ENCODE measurements at regions not wholly inside any gene's neighbourhood (a gene's known extent, or its start where the extent isn't known, plus 50 kb on each side); places are given as distances from the start of the nearest gene placed in this dataset.
"Not testable (repeated sequence)": the region's sequence is repeated elsewhere in the genome, so short reads cannot be mapped to it uniquely, and the experiment has no call there.

DNA sequence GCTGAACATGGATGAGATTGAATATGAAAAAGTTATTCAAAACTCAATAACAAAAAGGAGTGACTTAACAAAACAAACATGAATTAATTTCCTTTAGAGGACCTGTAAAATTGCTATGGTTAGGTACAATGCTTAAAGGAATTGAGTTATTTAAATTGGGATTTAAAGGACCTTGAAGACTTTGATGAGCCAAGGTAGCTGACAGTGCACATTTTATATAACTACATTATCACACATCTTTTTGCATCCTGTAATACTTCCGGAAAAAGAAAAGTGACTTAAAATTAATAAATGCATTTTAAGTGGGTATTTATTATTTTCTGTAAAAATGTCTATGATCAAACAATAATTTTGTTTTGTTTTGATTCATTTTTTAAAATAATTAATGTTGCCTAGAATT lies 964.8 kb upstream of the SLIT2 start:
- in situ Hi-C loops (cut with MboI; ENCODE audit: low sequenced_read_pairs) = no loop called here

DNA sequence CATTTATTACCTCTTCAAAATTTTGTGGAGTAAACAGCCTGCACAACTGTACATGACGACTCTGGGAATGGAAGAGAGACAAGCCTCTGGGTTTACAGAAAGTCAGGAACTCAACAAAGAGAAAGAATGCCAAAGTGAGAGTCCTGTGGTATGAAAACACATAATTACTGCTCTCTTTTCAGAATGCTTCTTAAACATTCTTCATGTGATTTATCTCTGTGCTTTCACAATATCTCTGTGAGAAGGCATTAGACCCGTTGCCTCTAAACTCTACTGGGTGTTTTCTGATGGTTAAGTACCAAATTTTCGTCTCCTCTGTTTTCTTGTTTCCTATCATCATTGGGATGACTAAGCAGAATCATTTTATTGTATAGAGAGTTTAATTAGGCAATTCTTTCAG lies 966.6 kb upstream of the SLIT2 start:
- in situ Hi-C loops (cut with MboI; ENCODE audit: low sequenced_read_pairs) = no loop called here

DNA sequence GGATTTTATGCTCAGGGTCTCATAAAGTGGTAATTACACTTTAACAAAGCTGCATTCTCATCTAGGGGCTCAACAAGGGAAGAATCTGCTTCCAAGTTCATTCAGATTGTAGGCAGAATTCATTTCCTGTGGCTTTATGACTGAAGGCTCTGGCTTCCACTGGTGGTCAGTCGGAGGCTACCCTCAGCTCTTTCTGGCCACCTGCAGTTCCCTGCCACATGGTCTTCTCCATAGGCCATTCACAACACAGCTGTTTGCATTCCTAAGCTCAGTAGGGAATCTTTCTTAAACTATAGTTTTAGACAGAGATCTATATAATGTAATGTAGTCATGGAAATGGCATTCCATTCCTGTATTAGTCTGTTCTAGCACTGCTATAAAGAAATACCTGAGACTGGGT lies 973.0 kb upstream of the SLIT2 start:
- in situ Hi-C loops (cut with MboI; ENCODE audit: low sequenced_read_pairs) = no loop called here

DNA sequence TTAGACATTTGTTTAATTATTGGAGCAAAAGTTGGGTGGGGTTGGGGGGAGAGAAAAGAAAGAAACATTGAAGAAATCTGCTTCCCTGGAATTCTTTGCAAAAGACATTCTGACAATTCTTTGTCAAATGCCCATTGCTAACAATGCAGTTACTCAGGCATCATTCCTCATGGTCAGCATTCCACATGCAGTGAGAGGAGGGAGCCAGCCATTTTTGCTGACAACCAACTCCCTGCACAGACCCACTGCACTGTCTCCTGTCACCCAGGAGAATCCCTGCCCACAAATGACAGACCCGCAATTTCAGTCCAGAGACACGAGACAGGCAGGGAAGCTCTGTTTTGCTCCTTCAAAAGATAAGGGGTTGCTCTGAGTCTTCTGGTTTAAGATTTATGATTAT lies 985.1 kb upstream of the SLIT2 start:
- in situ Hi-C loops (cut with MboI; ENCODE audit: low sequenced_read_pairs) = no loop called here

- in situ Hi-C loops (cut with MboI; ENCODE audit: low sequenced_read_pairs) = no loop called here
Observed at GRCh38 chr4:19262467-19262866, 989.2 kb upstream of the SLIT2 start.

DNA sequence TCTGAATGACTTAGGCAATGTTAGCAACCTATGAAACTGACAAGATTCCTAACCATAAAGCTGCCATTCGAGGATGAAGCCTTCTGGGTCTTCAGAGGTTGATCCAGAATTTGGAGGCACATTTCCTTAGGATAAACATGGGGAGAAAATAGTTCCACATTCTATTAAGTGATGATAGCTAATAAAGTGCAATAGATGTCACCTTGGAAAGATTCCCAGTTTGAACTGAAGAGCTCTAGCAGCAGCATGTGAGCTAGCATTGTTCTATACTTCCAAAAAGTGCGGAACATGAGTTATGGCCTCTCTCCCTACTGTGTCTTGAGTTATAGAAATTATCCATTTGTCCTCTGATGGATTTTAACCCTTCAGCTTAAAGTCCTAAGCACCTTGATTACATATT lies 991.4 kb upstream of the SLIT2 start:
- in situ Hi-C loops (cut with MboI; ENCODE audit: low sequenced_read_pairs) = no loop called here

GRCh38 chr4:19259920-19260319 lies 991.8 kb upstream of the SLIT2 start:
- in situ Hi-C loops (cut with MboI; ENCODE audit: low sequenced_read_pairs) = no loop called here

- in situ Hi-C loops (cut with MboI; ENCODE audit: low sequenced_read_pairs) = no loop called here
Observed at GRCh38 chr4:19256823-19257222, 994.9 kb upstream of the SLIT2 start.

GRCh38 chr4:19254486-19254885 lies 997.2 kb upstream of the SLIT2 start:
- in situ Hi-C loops (cut with MboI; ENCODE audit: low sequenced_read_pairs) = no loop called here

DNA sequence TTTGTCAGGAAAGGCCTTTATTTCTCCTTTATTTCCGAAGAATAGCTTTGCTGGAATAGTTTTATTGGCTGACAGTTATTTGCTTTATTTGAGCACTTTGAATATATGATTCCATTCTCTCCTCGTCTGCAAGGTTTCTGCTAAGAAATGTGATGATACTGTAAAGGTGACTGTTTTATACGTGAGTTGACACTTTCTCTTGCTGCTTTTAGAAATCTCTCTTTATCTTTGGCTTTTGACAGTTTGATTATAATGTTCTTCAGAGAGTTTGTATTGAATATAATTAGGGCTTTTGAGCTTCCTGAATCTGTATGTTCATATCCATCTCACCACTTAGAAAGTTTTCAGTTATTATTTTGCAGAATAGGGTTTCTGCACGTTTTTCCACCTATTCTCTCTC lies 1003.7 kb upstream of the SLIT2 start:
- in situ Hi-C loops (cut with MboI; ENCODE audit: low sequenced_read_pairs) = no loop called here

- in situ Hi-C loops (cut with MboI; ENCODE audit: low sequenced_read_pairs) = no loop called here
Observed at GRCh38 chr4:19241895-19242294, 1009.8 kb upstream of the SLIT2 start.

GRCh38 chr4:19239565-19239964 lies 1012.1 kb upstream of the SLIT2 start:
- in situ Hi-C loops (cut with MboI; ENCODE audit: low sequenced_read_pairs) = no loop called here

DNA sequence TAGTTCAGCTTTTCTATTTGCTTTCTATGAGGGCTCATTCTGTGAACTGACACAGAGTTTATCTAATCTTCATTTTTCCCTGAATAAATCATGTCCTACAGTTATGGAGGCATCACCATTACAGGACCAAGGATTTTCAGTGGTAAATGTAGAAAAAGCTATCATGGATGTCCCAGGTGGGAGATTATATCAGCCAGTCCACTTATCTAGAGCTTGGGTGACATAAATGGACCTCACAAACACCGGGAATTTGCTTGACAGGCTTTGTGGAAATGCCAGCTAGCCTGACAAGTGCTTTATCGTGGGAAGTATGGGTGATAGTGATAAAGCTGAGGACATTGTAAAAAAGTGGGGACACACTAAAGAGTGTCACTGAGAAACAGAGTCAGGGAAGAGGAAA lies 1015.2 kb upstream of the SLIT2 start:
- in situ Hi-C loops (cut with MboI; ENCODE audit: low sequenced_read_pairs) = no loop called here

- in situ Hi-C loops (cut with MboI; ENCODE audit: low sequenced_read_pairs) = no loop called here
Observed at GRCh38 chr4:19230906-19231545, 1020.7 kb upstream of the SLIT2 start.

DNA sequence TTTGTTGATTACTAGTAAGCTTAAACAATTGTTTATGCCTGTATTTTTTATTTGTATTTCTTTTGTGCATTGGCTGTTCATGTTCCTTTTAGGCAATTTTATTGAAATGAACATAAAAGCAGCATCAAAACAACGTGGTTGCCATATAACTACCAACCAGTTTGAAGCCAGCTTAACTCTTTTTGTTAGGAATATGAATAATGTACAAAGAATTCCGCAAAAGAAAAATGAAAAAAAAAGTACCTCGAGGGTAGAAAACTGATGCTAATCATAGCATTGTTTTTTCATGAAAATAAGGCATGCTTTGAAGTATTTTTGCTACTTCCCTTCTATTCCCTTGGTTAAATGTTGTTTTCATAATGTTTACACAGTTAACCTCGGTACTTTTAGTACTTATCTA lies 1024.0 kb upstream of the SLIT2 start:
- in situ Hi-C loops (cut with MboI; ENCODE audit: low sequenced_read_pairs) = no loop called here

- in situ Hi-C loops (cut with MboI; ENCODE audit: low sequenced_read_pairs) = no loop called here
Observed at GRCh38 chr4:19224820-19225219, 1026.9 kb upstream of the SLIT2 start.

GRCh38 chr4:19216476-19216875 lies 1035.2 kb upstream of the SLIT2 start:
- in situ Hi-C loops (cut with MboI; ENCODE audit: low sequenced_read_pairs) = no loop called here

- in situ Hi-C loops (cut with MboI; ENCODE audit: low sequenced_read_pairs) = no loop called here
Observed at GRCh38 chr4:19214591-19215186, 1037.0 kb upstream of the SLIT2 start.

DNA sequence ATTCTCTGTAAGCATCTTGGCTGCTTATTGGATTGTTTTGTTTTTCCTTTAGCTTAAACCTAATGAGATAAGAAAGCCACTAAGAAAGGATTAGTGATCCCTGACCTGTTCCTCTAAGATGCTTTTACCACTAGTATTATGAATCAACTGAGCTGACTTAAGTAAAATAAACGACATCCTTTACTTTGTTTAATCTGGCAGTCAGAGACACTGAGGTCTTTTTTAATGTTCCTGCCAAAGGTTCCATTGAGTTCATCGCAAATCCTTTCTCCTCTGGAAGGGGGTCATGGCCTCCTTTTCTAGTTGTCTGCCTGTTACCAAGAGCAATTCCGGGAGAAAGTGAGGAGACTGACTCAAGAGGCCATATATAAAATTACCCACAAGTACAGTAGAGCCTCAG lies 1038.3 kb upstream of the SLIT2 start:
- in situ Hi-C loops (cut with MboI; ENCODE audit: low sequenced_read_pairs) = no loop called here

- in situ Hi-C loops (cut with MboI; ENCODE audit: low sequenced_read_pairs) = no loop called here
Observed at GRCh38 chr4:19205853-19206252, 1045.9 kb upstream of the SLIT2 start.

- in situ Hi-C loops (cut with MboI; ENCODE audit: low sequenced_read_pairs) = not testable (repeated sequence)
Observed at GRCh38 chr4:19197838-19198237, 1053.9 kb upstream of the SLIT2 start.

GRCh38 chr4:19195696-19196095 lies 1056.0 kb upstream of the SLIT2 start:
- in situ Hi-C loops (cut with MboI; ENCODE audit: low sequenced_read_pairs) = no loop called here

GRCh38 chr4:19194672-19195071 lies 1057.0 kb upstream of the SLIT2 start:
- in situ Hi-C loops (cut with MboI; ENCODE audit: low sequenced_read_pairs) = no loop called here

Measured in HL-60/S4 (cell line).